Fibroblast of mammary gland (primary cell): ENCODE measurements at regions not wholly inside any gene's neighbourhood (a gene's known extent, or its start where the extent isn't known, plus 50 kb on each side); places are given as distances from the start of the nearest gene placed in this dataset.

Experiments used
- DNase-seq: peaks from one replicate; pipeline ENCODE4 v3.0.0-alpha.2; 2010; ENCODE audit warnings: low read depth
- H3K4me3 ChIP-seq: 2 replicates; pipeline ENCODE4 v1.5.1; 2011; ENCODE audit warnings: low read depth, mild to moderate bottlenecking, low read length, moderate library complexity; ENCODE audit not compliant: control insufficient read depth
- CTCF ChIP-seq: conservative IDR thresholded peaks from 2 replicates; pipeline ENCODE4 v1.5.1; 2011; ENCODE audit warnings: low read depth, low read length, inconsistent platforms; ENCODE audit not compliant: control insufficient read depth, insufficient read depth

GRCh38 chr17:77414811-77415400, 274.1 kb downstream of the SEC14L1 start:
- no peak for DNase-seq
- TF ChIP-seq CTCF, result no peak
- no peak overlapping the region for H3K4me3 ChIP-seq

GRCh38 chr17:77416105-77416713, 275.4 kb downstream of the SEC14L1 start:
- no peak for DNase-seq
- no peak overlapping the region for H3K4me3 ChIP-seq
- TF ChIP-seq CTCF, result no peak

- DNase-seq, result no peak
- TF ChIP-seq CTCF, result no peak
- H3K4me3 ChIP-seq, result no peak overlapping the region
Measured at GRCh38 chr17:77417575-77417974, 276.8 kb downstream of the SEC14L1 start.

- DNase-seq, result no peak
- no peak overlapping the region for H3K4me3 ChIP-seq
- TF ChIP-seq CTCF, result no peak
Measured at GRCh38 chr17:77418609-77419008, 277.8 kb downstream of the SEC14L1 start.

- H3K4me3 ChIP-seq, result no peak overlapping the region
- TF ChIP-seq CTCF, result no peak
- no peak for DNase-seq
Measured at GRCh38 chr17:77419095-77419494, 278.3 kb downstream of the SEC14L1 start.

- no peak for DNase-seq
- H3K4me3 ChIP-seq, result no peak overlapping the region
- no peak for TF ChIP-seq CTCF
Measured at GRCh38 chr17:77419547-77420094, 278.9 kb downstream of the SEC14L1 start.
